SK-N-SH treated with all-trans-retinoic acid at 6 μM for 48 hours (cell line): ENCODE measurements at regions not wholly inside any gene's neighbourhood (a gene's known extent, or its start where the extent isn't known, plus 50 kb on each side); places are given as distances from the start of the nearest gene placed in this dataset.
"Not testable (repeated sequence)": the region's sequence is repeated elsewhere in the genome, so short reads cannot be mapped to it uniquely, and the experiment has no call there.

Experiments used
- ARNTL ChIP-seq: fragments of 450-650 bp; formaldehyde crosslinking; IDR thresholded peaks from 2 replicates; pipeline ENCODE4 v1.5.0; 2020; ENCODE audit warnings: low read depth, mild to moderate bottlenecking, moderate library complexity, borderline replicate concordance
- BACH2 ChIP-seq: fragments of 250-450 bp; sonication (Bioruptor Pico); IDR thresholded peaks from 2 replicates; pipeline ENCODE4 v1.9.0; 2021; ENCODE audit warnings: mild to moderate bottlenecking, borderline replicate concordance
- CREB5 ChIP-seq: fragments of 250-450 bp; sonication (Bioruptor Pico); IDR thresholded peaks from 2 replicates; pipeline ENCODE4 v1.5.1; 2020; ENCODE audit warnings: low read depth, mild to moderate bottlenecking, moderate library complexity
- CSRNP3 ChIP-seq: fragments of 250-450 bp; sonication (Bioruptor Pico); IDR thresholded peaks from 2 replicates; pipeline ENCODE4 v1.5.1; 2021; ENCODE audit warnings: mild to moderate bottlenecking, moderate library complexity
- ISL1 ChIP-seq: fragments of 250-450 bp; sonication (Bioruptor Pico); IDR thresholded peaks from 2 replicates; pipeline ENCODE4 v2.1.2; 2022; ENCODE audit warnings: mild to moderate bottlenecking, moderate library complexity
- RARB ChIP-seq: fragments of 250-450 bp; sonication (Bioruptor Pico); IDR thresholded peaks from 2 replicates; pipeline ENCODE4 v1.8.0; 2021; ENCODE audit warnings: mild to moderate bottlenecking, moderate library complexity
- ZFP30 ChIP-seq: fragments of 450-650 bp; formaldehyde crosslinking; IDR thresholded peaks from 2 replicates; pipeline ENCODE4 v1.5.0; 2022; ENCODE audit warnings: mild to moderate bottlenecking, moderate library complexity
- ZNF565 ChIP-seq: fragments of 450-650 bp; formaldehyde crosslinking; conservative IDR thresholded peaks from 2 replicates; pipeline ENCODE4 v1.5.0; 2020; ENCODE audit warnings: low read depth, mild to moderate bottlenecking, moderate library complexity

GRCh38 chr14:71807049-71807448, 125.2 kb upstream of the RGS6 start:
- not testable (repeated sequence) for TF ChIP-seq BACH2 (CRISPR knock-in tag); ARNTL (CRISPR knock-in tag); CREB5; ZNF565 (CRISPR knock-in tag); ISL1 (CRISPR knock-in tag); RARB; ZFP30 (CRISPR knock-in tag); CSRNP3 (CRISPR knock-in tag)
